ENCODE measurements at regions not wholly inside any gene's neighbourhood (a gene's known extent, or its start where the extent isn't known, plus 50 kb on each side); places are given as distances from the start of the nearest gene placed in this dataset.

- no peak overlapping the region for H3K9ac ChIP-seq (ENCODE audit: low read depth in 2 of 2, low read length in 2 of 2)
- H3K4me3 ChIP-seq = no peak overlapping the region
- no peaks in the 10 kb centered on the region for H3K9me3 ChIP-seq
- H3K27ac ChIP-seq = no peak overlapping the region
- intact Hi-C loops (cut with DNase I) = no loop called here
- TF ChIP-seq CTCF (IDR thresholded peaks at IDR 0.05) = no peak
- H3K27me3 ChIP-seq = no peaks in the 10 kb centered on the region
- H3K4me1 ChIP-seq = no peaks in the 10 kb centered on the region
- H3K36me3 ChIP-seq = no peaks in the 10 kb centered on the region
- DNase-seq = no peak
These were observed 171.4 kb upstream of the GPC6 start for GRCh38 chr13:93055233-93055632.

GRCh38 chr13:93058301-93058700 is 168.3 kb upstream of the GPC6 start:
- no peak overlapping the region for H3K27ac ChIP-seq
- H3K9ac ChIP-seq (ENCODE audit: low read depth in 2 of 2, low read length in 2 of 2) = no peak overlapping the region
- TF ChIP-seq CTCF (IDR thresholded peaks at IDR 0.05) = no peak
- DNase-seq = no peak
- H3K36me3 ChIP-seq = no peaks in the 10 kb centered on the region
- H3K4me3 ChIP-seq = no peak overlapping the region
- intact Hi-C loops (cut with DNase I) = no loop called here
- H3K4me1 ChIP-seq = no peaks in the 10 kb centered on the region
- H3K9me3 ChIP-seq = no peaks in the 10 kb centered on the region
- H3K27me3 ChIP-seq = no peaks in the 10 kb centered on the region

- Histone ChIP-seq H3K4me1 (no peaks in the 10 kb centered on the region), H3K27me3 (no peaks in the 10 kb centered on the region), H3K9ac (ENCODE audit: low read depth in 2 of 2, low read length in 2 of 2) (no peak overlapping the region), H3K9me3 (no peaks in the 10 kb centered on the region), H3K36me3 (no peaks in the 10 kb centered on the region), H3K4me3 (no peak overlapping the region), H3K27ac (no peak overlapping the region)
- no peak for TF ChIP-seq CTCF (IDR thresholded peaks at IDR 0.05)
- intact Hi-C loops (cut with DNase I) = no loop called here
- DNase-seq = no peak
These were observed 166.5 kb upstream of the GPC6 start for GRCh38 chr13:93060144-93060543.

GRCh38 chr13:93066187-93066586 is 160.4 kb upstream of the GPC6 start:
- Histone ChIP-seq H3K4me1 (no peaks in the 10 kb centered on the region), H3K9me3 (no peaks in the 10 kb centered on the region), H3K27me3 (no peaks in the 10 kb centered on the region), H3K9ac (ENCODE audit: low read depth in 2 of 2, low read length in 2 of 2) (no peak overlapping the region), H3K36me3 (no peaks in the 10 kb centered on the region), H3K27ac (no peak overlapping the region), H3K4me3 (no peak overlapping the region)
- TF ChIP-seq CTCF (IDR thresholded peaks at IDR 0.05) = no peak
- DNase-seq = no peak
- intact Hi-C loops (cut with DNase I) = no loop called here

GRCh38 chr13:93079294-93079693 is 147.3 kb upstream of the GPC6 start:
- Histone ChIP-seq H3K4me1 (no peaks in the 10 kb centered on the region), H3K27me3 (no peaks in the 10 kb centered on the region), H3K9ac (ENCODE audit: low read depth in 2 of 2, low read length in 2 of 2) (no peak overlapping the region), H3K27ac (no peak overlapping the region), H3K36me3 (no peaks in the 10 kb centered on the region), H3K4me3 (no peak overlapping the region), H3K9me3 (no peaks in the 10 kb centered on the region)
- intact Hi-C loops (cut with DNase I) = no loop called here
- no peak for TF ChIP-seq CTCF (IDR thresholded peaks at IDR 0.05)
- no peak for DNase-seq

GRCh38 chr13:93080166-93080565 is 146.4 kb upstream of the GPC6 start:
- H3K9me3 ChIP-seq = no peaks in the 10 kb centered on the region
- no peak overlapping the region for H3K9ac ChIP-seq (ENCODE audit: low read depth in 2 of 2, low read length in 2 of 2)
- no peaks in the 10 kb centered on the region for H3K27me3 ChIP-seq
- H3K27ac ChIP-seq = no peak overlapping the region
- no peak for TF ChIP-seq CTCF (IDR thresholded peaks at IDR 0.05)
- no peak for DNase-seq
- H3K36me3 ChIP-seq = no peaks in the 10 kb centered on the region
- no peaks in the 10 kb centered on the region for H3K4me1 ChIP-seq
- intact Hi-C loops (cut with DNase I) = no loop called here
- no peak overlapping the region for H3K4me3 ChIP-seq
